ENCODE measurements at regions not wholly inside any gene's neighbourhood (a gene's known extent, or its start where the extent isn't known, plus 50 kb on each side); places are given as distances from the start of the nearest gene placed in this dataset.

GRCh38 chr9:92179286-92180001, 64.2 kb upstream of the SPTLC1 start:
- H3K27ac Mint-ChIP-seq: no peak overlapping the region
- no peaks in the 10 kb centered on the region for H3K36me3 Mint-ChIP-seq (ENCODE audit: low read depth)
- intact Hi-C loops (cut with micrococcal nuclease): no loop called here
- no peaks in the 10 kb centered on the region for H3K9me3 Mint-ChIP-seq
- H3K4me1 Mint-ChIP-seq (ENCODE audit: low read depth): peaks cover 32% of the 10 kb centered on the region
- peaks cover 6% of the 10 kb centered on the region for H3K27me3 Mint-ChIP-seq
- no peak overlapping the region for H3K4me3 Mint-ChIP-seq

- Mint-ChIP-seq H3K27me3 (peaks cover 1% of the 10 kb centered on the region), H3K4me1 (ENCODE audit: low read depth) (peaks cover 32% of the 10 kb centered on the region), H3K36me3 (ENCODE audit: low read depth) (no peaks in the 10 kb centered on the region), H3K9me3 (peaks cover 11% of the 10 kb centered on the region), H3K27ac (no peak overlapping the region), H3K4me3 (no peak overlapping the region)
- intact Hi-C loops (cut with micrococcal nuclease): no loop called here
These were observed 62.4 kb upstream of the SPTLC1 start for GRCh38 chr9:92177591-92177990.

DNA sequence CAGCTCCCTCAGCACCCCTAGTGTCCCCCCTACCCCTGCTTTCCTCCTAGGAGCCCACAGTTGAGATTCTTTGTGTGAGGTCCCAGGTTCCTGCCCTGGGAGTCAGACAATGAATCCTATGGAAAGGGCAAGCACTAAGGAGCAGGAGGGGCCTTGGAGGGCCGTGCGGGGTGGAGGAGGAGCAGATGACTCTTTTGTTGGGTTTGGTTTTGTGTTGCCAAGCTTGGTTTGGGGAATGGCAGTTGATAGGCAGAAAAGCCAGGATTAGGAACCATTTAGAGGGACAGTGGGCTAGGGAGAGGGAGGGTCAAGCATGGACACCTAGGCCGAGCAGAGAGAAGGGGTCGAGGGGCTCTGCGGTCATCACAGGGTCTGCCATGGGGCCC, 61.6 kb upstream of the SPTLC1 start:
- H3K27me3 Mint-ChIP-seq: peaks cover 4% of the 10 kb centered on the region
- H3K36me3 Mint-ChIP-seq (ENCODE audit: low read depth): no peaks in the 10 kb centered on the region
- peaks cover 31% of the 10 kb centered on the region for H3K4me1 Mint-ChIP-seq (ENCODE audit: low read depth)
- intact Hi-C loops (cut with micrococcal nuclease): no loop called here
- peaks cover 11% of the 10 kb centered on the region for H3K9me3 Mint-ChIP-seq
- no peak overlapping the region for H3K4me3 Mint-ChIP-seq
- no peak overlapping the region for H3K27ac Mint-ChIP-seq

GRCh38 chr9:92176068-92176799, 61.0 kb upstream of the SPTLC1 start:
- Mint-ChIP-seq H3K4me3 (no peak overlapping the region), H3K9me3 (peaks cover 11% of the 10 kb centered on the region), H3K27ac (no peak overlapping the region), H3K27me3 (peaks cover 4% of the 10 kb centered on the region), H3K4me1 (ENCODE audit: low read depth) (peaks cover 26% of the 10 kb centered on the region), H3K36me3 (ENCODE audit: low read depth) (no peaks in the 10 kb centered on the region)
- intact Hi-C loops (cut with micrococcal nuclease): no loop called here

GRCh38 chr9:92175441-92175840, 60.2 kb upstream of the SPTLC1 start:
- Mint-ChIP-seq H3K4me1 (ENCODE audit: low read depth) (peaks cover 26% of the 10 kb centered on the region), H3K9me3 (peaks cover 11% of the 10 kb centered on the region), H3K27ac (no peak overlapping the region), H3K36me3 (ENCODE audit: low read depth) (no peaks in the 10 kb centered on the region), H3K27me3 (peaks cover 5% of the 10 kb centered on the region), H3K4me3 (no peak overlapping the region)
- intact Hi-C loops (cut with micrococcal nuclease): no loop called here

DNA sequence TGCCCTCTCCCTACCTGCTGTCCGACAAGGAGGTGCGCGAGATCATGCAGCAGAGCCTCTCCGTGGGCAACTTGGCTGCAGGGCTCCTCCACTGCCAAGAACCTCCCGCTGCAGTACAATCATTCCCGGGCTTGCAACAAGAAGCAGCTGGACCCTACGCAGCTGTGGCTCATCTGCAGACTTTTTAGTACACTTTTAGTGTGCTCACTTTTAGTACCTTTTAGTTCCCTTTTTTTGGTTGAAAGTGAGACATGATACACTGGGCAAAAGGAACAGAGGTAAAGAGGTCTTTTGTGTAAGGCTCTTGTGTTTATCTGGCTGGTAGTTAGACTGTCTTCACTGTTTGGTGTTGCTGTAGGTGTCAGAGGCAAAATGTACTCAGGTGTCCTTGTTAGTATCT, 58.1 kb upstream of the SPTLC1 start:
- H3K4me1 Mint-ChIP-seq (ENCODE audit: low read depth): peaks cover 24% of the 10 kb centered on the region
- H3K36me3 Mint-ChIP-seq (ENCODE audit: low read depth): no peaks in the 10 kb centered on the region
- no peak overlapping the region for H3K27ac Mint-ChIP-seq
- H3K27me3 Mint-ChIP-seq: peaks cover 4% of the 10 kb centered on the region
- intact Hi-C loops (cut with micrococcal nuclease): no loop called here
- H3K9me3 Mint-ChIP-seq: peaks cover 11% of the 10 kb centered on the region
- H3K4me3 Mint-ChIP-seq: no peak overlapping the region

DNA sequence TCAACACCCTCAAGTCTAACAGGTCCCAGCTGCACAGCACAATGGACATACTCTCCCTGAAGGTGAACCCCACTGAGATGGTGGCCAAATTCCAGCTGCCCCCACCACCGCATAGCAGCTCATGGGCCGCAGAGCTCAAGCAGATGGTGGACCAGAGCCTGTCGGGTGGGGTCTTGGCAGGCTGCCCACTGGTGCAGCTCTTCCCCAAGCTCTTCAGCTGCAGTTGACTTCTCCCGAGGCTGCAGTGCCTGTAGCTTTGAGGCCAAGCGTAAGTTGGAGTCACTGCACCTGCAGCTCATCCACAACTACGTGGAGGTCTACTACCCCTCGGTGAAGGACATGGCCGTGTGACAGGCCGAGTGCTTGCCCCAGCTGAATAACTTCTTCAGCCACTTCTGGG, 56.6 kb upstream of the SPTLC1 start:
- Mint-ChIP-seq H3K4me3 (no peak overlapping the region), H3K4me1 (ENCODE audit: low read depth) (peaks cover 24% of the 10 kb centered on the region), H3K27me3 (peaks cover 4% of the 10 kb centered on the region), H3K9me3 (peaks cover 11% of the 10 kb centered on the region), H3K36me3 (ENCODE audit: low read depth) (no peaks in the 10 kb centered on the region), H3K27ac (peak overlapping the region; percentile 33)
- intact Hi-C loops (cut with micrococcal nuclease): no loop called here

DNA sequence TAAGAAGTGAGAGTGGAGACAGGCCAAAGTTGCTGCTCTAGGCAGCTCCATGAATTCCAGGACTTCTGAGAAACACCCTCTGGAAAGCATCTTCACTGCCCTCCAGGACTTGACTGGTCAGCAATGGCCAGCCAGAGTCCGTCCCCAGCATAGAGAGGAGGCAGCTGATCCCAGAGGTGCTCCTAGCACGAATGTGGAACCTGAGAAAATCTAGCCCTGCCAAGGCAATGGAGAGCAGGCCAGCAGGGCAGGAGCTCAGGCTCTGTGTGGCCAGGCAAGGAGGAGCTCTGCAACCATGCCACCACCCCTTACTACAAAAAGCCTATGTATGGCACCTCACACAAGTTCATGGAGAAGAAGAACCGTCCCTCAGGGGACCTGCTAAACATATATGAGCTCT, 56.1 kb upstream of the SPTLC1 start:
- peaks cover 11% of the 10 kb centered on the region for H3K9me3 Mint-ChIP-seq
- intact Hi-C loops (cut with micrococcal nuclease): no loop called here
- H3K27me3 Mint-ChIP-seq: peaks cover 4% of the 10 kb centered on the region
- peaks cover 20% of the 10 kb centered on the region for H3K4me1 Mint-ChIP-seq (ENCODE audit: low read depth)
- no peaks in the 10 kb centered on the region for H3K36me3 Mint-ChIP-seq (ENCODE audit: low read depth)
- peak overlapping the region; percentile 42 for H3K27ac Mint-ChIP-seq
- no peak overlapping the region for H3K4me3 Mint-ChIP-seq

DNA sequence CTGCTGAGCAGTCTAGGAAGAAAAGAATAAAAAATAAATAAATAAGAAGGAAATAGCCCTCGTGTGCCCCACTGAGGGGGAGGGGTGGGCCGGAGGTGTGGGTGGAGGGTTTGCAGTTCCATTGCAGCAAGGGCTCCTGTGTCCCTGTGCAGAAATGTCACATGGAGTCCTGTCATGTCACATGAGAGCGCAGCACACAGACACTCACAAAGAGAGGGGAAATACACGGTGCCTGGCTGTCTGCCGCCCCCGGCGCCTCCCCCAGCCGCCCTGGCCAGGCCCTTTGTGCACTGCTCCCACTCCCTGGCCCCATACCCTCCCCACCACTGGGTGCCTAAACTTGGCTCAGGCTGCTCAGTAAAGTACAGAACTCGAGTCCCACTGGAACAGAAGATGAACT, 55.6 kb upstream of the SPTLC1 start:
- Mint-ChIP-seq H3K27ac (peak overlapping the region; percentile 42), H3K4me3 (no peak overlapping the region), H3K36me3 (ENCODE audit: low read depth) (no peaks in the 10 kb centered on the region), H3K4me1 (ENCODE audit: low read depth) (peaks cover 16% of the 10 kb centered on the region), H3K27me3 (peaks cover 4% of the 10 kb centered on the region), H3K9me3 (peaks cover 11% of the 10 kb centered on the region)
- intact Hi-C loops (cut with micrococcal nuclease): no loop called here

DNA sequence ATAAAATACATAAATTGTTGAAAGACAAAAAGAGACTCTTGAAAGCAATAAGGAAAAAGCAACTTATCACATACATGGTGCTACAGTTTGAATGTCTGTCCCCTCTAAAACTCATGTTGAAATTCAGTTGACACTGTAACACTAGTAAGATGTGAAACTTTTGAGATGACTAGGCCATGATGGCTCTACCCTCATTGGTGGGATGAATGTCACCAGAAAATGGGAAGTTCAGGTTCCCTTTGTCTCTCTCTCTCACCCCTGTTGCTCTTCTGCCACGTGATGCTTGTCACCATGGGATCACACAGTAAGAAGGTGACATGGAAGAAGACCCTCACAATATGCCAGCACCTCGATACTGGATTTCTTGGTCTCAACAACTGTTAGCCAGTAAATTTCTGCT, 50.3 kb upstream of the SPTLC1 start:
- intact Hi-C loops (cut with micrococcal nuclease): no loop called here
- H3K27me3 Mint-ChIP-seq: no peaks in the 10 kb centered on the region

More for the DNA sequence above, 50.3 kb upstream of the SPTLC1 start:
- Mint-ChIP-seq H3K9me3 (peaks cover 11% of the 10 kb centered on the region), H3K36me3 (ENCODE audit: low read depth) (no peaks in the 10 kb centered on the region), H3K4me3 (no peak overlapping the region), H3K27ac (peak overlapping the region; percentile 81), H3K4me1 (ENCODE audit: low read depth) (peaks cover 33% of the 10 kb centered on the region)
